ENCODE measurements at regions not wholly inside any gene's neighbourhood (a gene's known extent, or its start where the extent isn't known, plus 50 kb on each side); places are given as distances from the start of the nearest gene placed in this dataset.

DNA sequence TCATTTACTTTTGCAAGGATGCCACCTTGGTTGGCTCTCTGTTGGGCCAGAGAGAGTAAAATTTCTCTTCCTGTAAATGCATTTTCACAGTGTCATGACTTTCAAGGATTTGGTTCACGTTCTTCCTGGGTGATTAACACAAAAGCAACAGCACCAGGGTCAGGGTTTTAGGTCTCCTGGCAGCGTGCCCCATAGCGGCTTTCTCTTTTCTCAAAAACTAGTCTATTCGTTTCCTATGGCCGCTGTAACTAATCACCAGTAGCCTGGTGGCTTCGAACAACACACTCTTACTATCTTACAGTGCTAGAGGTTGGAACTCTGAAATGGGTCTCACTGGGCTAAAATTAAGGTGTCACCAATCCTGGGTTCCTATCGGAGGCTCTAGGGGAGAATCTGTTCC is 56.3 kb upstream of the ACMSD start:
- in situ Hi-C loops (cut with HindIII; ENCODE audit: extremely low pct_ligation_motif_present, low pct_unique_long_range_greater_than_20kb): loop anchor here (5.0 kb wide), 2 partner anchors 115 to 320 kb away; no protein-coding TSS in a partner anchor
- no TSS peak for BruUV-seq (replicated peaks)
- TF ChIP-seq, protein P1, sequence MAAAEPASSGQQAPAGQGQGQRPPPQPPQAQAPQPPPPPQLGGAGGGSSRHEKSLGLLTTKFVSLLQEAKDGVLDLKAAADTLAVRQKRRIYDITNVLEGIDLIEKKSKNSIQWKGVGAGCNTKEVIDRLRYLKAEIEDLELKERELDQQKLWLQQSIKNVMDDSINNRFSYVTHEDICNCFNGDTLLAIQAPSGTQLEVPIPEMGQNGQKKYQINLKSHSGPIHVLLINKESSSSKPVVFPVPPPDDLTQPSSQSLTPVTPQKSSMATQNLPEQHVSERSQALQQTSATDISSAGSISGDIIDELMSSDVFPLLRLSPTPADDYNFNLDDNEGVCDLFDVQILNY (CRISPR knock-in tag; conservative IDR thresholded peaks at IDR 0.05): no peak
- TF ChIP-seq KLF11 (CRISPR knock-in tag; IDR thresholded peaks at IDR 0.05) (no peak), U2AF2 (IDR thresholded peaks at IDR 0.05; ENCODE audit: low read depth, low read length) (no peak), ARHGAP35 (CRISPR knock-in tag; IDR thresholded peaks at IDR 0.05; ENCODE audit: borderline replicate concordance) (no peak)
- TF ChIP-seq, protein P2, sequence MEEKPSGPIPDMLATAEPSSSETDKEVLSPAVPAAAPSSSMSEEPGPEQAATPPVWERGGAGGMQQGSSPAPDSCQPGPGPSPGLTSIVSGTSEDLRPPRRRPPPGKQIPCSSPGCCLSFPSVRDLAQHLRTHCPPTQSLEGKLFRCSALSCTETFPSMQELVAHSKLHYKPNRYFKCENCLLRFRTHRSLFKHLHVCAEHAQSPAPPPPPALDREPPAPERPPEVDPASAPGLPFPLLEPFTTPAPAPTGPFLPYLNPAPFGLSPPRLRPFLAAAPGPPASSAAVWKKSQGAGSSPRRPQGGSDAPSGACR (CRISPR knock-in tag; IDR thresholded peaks at IDR 0.05): no peak
- Histone ChIP-seq H3K9me3 (ENCODE audit: low read length) (no peaks in the 10 kb centered on the region), H3K4me2 (ENCODE audit: low read depth, low read length) (no peak overlapping the region), H4K20me1 (ENCODE audit: insufficient read depth, low read length) (no peaks in the 10 kb centered on the region), H3K27ac (ENCODE audit: extremely low read length, insufficient read depth, low read length) (no peak overlapping the region), H3K9ac (ENCODE audit: insufficient read depth, low read depth, low read length) (no peak overlapping the region), H3K4me3 (replicated peaks in 1 of 3; ENCODE audit: insufficient read depth in 1 of 3, low read depth in 2 of 3, low read length in 3 of 3) (no peak overlapping the region), H3K79me2 (ENCODE audit: insufficient read depth, low read length) (no peaks in the 10 kb centered on the region), H3K27me3 (ENCODE audit: control insufficient read depth in 1 of 2, insufficient read depth in 2 of 2, low read length in 2 of 2) (no peaks in the 10 kb centered on the region), H2AFZ (ENCODE audit: low read length) (no peak overlapping the region), H3K4me1 (ENCODE audit: insufficient read depth, low read length) (no peaks in the 10 kb centered on the region), H3K36me3 (replicated peaks in 1 of 2; ENCODE audit: control insufficient read depth in 1 of 2, insufficient read depth in 2 of 2, low read length in 2 of 2) (no peaks in the 10 kb centered on the region)
- no peak for DNase-seq (ENCODE audit: low spot score)
- intact Hi-C loops (cut with micrococcal nuclease; ENCODE audit: unreplicated experiment): loop anchor here (1.0 kb wide), 1 partner anchor 116 kb away; no protein-coding TSS in a partner anchor
- POLR2A ChIA-PET: no interaction called here
- FAIRE-seq: no peak
- no peak for ATAC-seq
- WGBS (ENCODE audit: low lambda C conversion rate): 42% methylated on average over 7 of the region's 7 CpGs
- CTCF ChIA-PET (ENCODE audit: low intra/inter-chr PET ratio, low total read pairs): interaction anchor here (1.9 kb wide), 1 partner anchor 116 kb away, joined by 28 read pairs; no protein-coding TSS in a partner anchor

DNA sequence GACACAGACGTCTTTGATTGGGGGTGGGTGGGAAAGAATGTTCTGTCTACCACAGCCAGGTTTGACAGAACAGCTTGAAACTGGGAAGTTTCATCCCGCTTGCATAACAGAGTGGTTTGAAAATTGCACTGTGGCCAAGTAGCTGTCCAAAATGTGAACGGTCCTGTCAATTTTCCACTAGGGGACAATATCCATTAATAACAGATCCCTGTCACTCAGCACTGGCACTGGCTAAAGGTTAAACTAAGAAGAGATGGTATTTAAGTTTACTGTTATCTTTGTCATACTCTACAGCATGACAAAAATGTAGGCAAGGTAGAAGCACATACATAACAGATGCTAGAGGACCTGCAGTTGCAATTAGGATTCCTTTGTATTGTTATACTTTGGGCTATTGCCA is 55.6 kb upstream of the ACMSD start:
- ChIA-PET POLR2A (no interaction called here), CTCF (ENCODE audit: low intra/inter-chr PET ratio, low total read pairs) (interaction anchor here (1.9 kb wide), 1 partner anchor 115 kb away, joined by 28 read pairs; no protein-coding TSS in a partner anchor)
- H3K36me3 ChIP-seq (replicated peaks in 1 of 2; ENCODE audit: control insufficient read depth in 1 of 2, insufficient read depth in 2 of 2, low read length in 2 of 2): no peaks in the 10 kb centered on the region
- H3K79me2 ChIP-seq (ENCODE audit: insufficient read depth, low read length): no peaks in the 10 kb centered on the region
- intact Hi-C loops (cut with micrococcal nuclease; ENCODE audit: unreplicated experiment): loop anchor here (1.0 kb wide), 1 partner anchor 116 kb away; no protein-coding TSS in a partner anchor
- ATAC-seq (peak; percentile 95), FAIRE-seq (peak; percentile 96), DNase-seq (ENCODE audit: low spot score) (peak; percentile 73)
- H3K27ac ChIP-seq (ENCODE audit: extremely low read length, insufficient read depth, low read length): no peak overlapping the region
- BruUV-seq (replicated peaks): no TSS peak
- H3K9ac ChIP-seq (ENCODE audit: insufficient read depth, low read depth, low read length): no peak overlapping the region
- H4K20me1 ChIP-seq (ENCODE audit: insufficient read depth, low read length): no peaks in the 10 kb centered on the region
- H3K4me3 ChIP-seq (replicated peaks in 1 of 3; ENCODE audit: insufficient read depth in 1 of 3, low read depth in 2 of 3, low read length in 3 of 3): no peak overlapping the region
- no peaks in the 10 kb centered on the region for H3K27me3 ChIP-seq (ENCODE audit: control insufficient read depth in 1 of 2, insufficient read depth in 2 of 2, low read length in 2 of 2)
- in situ Hi-C loops (cut with HindIII; ENCODE audit: extremely low pct_ligation_motif_present, low pct_unique_long_range_greater_than_20kb): loop anchor here (5.0 kb wide), 2 partner anchors 115 to 320 kb away; no protein-coding TSS in a partner anchor
- H3K9me3 ChIP-seq (ENCODE audit: low read length): no peaks in the 10 kb centered on the region
- no peak overlapping the region for H2AFZ ChIP-seq (ENCODE audit: low read length)
- no peak overlapping the region for H3K4me2 ChIP-seq (ENCODE audit: low read depth, low read length)
- no peaks in the 10 kb centered on the region for H3K4me1 ChIP-seq (ENCODE audit: insufficient read depth, low read length)
- 2% methylated on average over 3 of the region's 3 CpGs for WGBS (ENCODE audit: low lambda C conversion rate)
- no peak for TF ChIP-seq HES4 (CRISPR knock-in tag; IDR thresholded peaks at IDR 0.05; ENCODE audit: borderline replicate concordance)
- no peak for TF ChIP-seq HOXA7 (CRISPR knock-in tag; IDR thresholded peaks at IDR 0.05)
- TF ChIP-seq, protein P3, sequence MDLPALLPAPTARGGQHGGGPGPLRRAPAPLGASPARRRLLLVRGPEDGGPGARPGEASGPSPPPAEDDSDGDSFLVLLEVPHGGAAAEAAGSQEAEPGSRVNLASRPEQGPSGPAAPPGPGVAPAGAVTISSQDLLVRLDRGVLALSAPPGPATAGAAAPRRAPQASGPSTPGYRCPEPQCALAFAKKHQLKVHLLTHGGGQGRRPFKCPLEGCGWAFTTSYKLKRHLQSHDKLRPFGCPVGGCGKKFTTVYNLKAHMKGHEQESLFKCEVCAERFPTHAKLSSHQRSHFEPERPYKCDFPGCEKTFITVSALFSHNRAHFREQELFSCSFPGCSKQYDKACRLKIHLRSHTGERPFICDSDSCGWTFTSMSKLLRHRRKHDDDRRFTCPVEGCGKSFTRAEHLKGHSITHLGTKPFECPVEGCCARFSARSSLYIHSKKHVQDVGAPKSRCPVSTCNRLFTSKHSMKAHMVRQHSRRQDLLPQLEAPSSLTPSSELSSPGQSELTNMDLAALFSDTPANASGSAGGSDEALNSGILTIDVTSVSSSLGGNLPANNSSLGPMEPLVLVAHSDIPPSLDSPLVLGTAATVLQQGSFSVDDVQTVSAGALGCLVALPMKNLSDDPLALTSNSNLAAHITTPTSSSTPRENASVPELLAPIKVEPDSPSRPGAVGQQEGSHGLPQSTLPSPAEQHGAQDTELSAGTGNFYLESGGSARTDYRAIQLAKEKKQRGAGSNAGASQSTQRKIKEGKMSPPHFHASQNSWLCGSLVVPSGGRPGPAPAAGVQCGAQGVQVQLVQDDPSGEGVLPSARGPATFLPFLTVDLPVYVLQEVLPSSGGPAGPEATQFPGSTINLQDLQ (CRISPR knock-in tag; IDR thresholded peaks at IDR 0.05): no peak
- TF ChIP-seq SMC3 (IDR thresholded peaks at IDR 0.05; ENCODE audit: low read length): peak; percentile 85
- TF ChIP-seq, protein P4, sequence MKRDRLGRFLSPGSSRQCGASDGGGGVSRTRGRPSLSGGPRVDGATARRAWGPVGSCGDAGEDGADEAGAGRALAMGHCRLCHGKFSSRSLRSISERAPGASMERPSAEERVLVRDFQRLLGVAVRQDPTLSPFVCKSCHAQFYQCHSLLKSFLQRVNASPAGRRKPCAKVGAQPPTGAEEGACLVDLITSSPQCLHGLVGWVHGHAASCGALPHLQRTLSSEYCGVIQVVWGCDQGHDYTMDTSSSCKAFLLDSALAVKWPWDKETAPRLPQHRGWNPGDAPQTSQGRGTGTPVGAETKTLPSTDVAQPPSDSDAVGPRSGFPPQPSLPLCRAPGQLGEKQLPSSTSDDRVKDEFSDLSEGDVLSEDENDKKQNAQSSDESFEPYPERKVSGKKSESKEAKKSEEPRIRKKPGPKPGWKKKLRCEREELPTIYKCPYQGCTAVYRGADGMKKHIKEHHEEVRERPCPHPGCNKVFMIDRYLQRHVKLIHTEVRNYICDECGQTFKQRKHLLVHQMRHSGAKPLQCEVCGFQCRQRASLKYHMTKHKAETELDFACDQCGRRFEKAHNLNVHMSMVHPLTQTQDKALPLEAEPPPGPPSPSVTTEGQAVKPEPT (CRISPR knock-in tag; IDR thresholded peaks at IDR 0.05; ENCODE audit: low read depth): no peak
- TF ChIP-seq SIX4 (CRISPR knock-in tag; IDR thresholded peaks at IDR 0.05): no peak
- no peak for TF ChIP-seq KDM4B (CRISPR knock-in tag; IDR thresholded peaks at IDR 0.05)
- peak; percentile 62; the same call in 1 of the 2 replicates for TF ChIP-seq REPIN1 (CRISPR knock-in tag; IDR thresholded peaks at IDR 0.05; ENCODE audit: borderline replicate concordance, low read depth)
